Fibroblast of gingiva (primary cell): ENCODE measurements at regions not wholly inside any gene's neighbourhood (a gene's known extent, or its start where the extent isn't known, plus 50 kb on each side); places are given as distances from the start of the nearest gene placed in this dataset.
"Not testable (repeated sequence)": the region's sequence is repeated elsewhere in the genome, so short reads cannot be mapped to it uniquely, and the experiment has no call there.

ENCODE experiments used
- DNase-seq: peaks from one replicate; pipeline ENCODE4 v3.0.0-alpha.2; 2011; ENCODE audit warnings: low read depth

DNA sequence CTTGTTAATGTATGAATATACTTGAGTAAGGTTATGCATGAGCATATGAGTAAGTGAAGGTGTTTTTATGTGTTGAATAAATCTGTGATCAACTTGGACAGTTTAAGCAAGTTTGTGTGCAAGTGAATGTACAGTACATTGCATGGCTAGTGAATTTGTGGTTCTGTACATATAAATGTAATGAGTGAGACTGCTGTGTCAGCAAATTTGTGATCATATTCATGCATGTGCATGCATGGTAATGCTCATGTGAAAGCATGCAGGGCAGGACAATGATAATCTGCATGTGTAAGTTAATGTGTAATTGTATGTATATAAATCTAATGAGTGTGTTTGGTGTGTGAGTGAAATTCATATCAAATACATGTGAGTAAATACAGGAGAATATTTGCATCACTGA is 188.5 kb downstream of the PWWP3B start:
- DNase-seq, result no peak

DNA sequence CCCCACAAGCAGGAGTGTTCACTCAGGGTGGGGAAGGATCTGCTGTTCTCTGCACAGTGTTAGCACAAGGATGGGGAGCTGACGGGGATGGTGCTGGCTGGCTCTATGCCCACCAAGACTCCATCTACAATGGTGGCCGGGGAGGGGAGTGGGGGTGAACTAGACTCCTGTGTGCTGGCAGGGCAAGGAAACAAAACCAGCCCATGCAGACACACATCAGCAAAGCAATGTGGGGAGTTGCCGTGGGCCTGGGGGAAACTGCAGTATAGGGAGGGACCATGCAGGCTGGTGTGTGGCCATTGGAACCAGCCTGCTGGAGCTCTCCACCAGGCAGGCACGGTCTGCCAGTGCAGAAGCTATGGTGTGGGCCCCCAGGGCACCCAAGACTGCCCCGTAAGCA is 195.1 kb downstream of the PWWP3B start:
- no peak for DNase-seq

DNA sequence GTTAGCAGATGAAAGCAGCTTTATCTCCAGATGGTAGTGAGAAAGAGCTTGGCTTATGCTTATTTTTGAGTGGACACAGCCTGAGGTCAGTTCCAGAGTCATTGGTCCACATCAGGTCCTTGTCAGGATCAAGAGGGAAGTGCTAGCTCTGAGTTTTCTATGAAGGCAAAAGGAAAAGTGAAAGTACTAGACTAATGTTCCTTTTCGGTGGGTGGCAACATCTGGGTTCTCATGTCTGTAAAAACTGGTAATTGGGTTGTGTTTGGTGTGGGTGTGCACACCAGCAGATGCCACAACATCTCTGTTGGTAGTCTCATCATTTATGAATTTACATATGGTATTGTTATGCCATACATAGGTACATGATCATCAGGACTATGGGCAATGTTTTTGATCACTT is 210.5 kb downstream of the PWWP3B start:
- DNase-seq, result no peak

DNA sequence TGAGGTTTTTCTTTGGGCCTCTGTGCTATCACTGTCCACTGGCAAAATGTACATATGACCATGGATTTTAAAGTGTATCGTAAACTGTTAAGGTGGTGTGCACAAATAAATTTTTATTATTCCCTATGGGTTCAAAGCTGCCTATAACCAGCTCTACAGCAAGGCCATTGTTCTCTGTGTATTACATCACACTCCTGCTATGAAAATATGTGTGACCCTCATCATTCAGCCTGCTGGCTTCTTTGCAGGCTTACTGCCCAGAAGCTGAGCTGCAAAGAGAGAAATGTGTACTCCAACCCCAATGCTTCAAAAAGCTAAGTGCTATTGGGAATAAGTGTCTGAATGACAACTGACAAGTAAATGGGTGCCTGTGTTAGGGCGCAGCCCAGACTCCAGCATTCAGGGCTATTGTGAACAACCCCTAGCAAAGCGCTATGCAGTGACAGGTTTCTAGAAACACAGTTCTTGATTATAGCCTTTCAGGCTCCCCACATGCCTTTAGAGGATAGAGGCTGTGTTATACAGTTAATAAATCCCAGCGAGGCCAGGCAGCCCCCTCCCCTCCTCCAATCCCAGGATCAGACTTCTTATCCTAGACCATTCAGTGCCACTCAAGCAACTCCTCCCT is 220.4 kb upstream of the RADX start:
- DNase-seq, result no peak

DNA sequence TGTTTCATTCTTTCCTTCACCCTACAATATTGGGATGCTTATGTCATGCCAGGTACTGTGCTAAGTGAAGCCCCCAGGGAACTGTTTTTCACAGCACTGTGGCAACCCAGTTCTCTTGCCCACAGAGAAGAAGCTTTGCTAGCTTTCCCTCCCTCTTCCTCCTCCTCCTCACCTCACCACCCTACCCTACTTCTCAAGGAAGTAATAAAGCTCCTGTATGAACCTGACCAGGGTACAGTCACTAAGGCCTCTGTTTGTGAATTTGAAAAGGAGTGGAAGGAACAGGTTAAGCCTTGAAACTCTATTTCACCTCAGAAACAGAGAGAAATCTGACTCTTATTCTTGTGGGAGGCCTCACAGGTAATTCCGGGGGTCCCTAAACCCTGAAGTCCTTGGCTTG is 219.4 kb upstream of the RADX start:
- DNase-seq, result no peak

- no peak for DNase-seq
Observed at GRCh38 chrX:106397788-106398538, 213.8 kb upstream of the RADX start.

DNA sequence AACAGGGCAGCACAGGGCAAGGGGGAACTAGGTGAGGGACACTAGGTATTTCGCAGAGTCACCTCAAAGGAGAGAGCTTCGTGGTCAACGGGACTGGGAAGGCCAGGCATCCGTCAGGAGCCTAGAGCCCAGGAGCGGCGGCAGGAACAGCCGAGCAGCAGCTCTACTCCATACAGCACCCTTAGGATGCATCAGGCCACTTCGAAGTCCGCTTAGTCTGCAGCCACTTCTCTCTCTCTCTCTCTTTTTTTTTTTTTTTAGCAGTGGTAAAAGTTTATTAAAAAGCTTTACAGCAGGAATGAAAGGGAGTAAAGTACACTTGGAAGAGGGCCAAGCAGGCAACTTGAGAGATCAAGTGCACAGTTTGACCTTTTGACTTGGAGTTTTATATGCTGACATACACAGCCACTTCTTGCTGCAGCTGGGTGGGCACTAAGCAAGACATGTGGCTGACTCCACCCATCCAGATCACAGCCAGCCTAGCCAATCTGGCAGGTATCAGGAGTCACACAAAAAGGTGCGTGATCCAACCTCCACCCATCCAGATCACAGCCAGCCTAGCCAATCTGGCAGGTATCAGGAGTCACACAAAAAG is 209.7 kb upstream of the RADX start:
- DNase-seq, result no peak

DNA sequence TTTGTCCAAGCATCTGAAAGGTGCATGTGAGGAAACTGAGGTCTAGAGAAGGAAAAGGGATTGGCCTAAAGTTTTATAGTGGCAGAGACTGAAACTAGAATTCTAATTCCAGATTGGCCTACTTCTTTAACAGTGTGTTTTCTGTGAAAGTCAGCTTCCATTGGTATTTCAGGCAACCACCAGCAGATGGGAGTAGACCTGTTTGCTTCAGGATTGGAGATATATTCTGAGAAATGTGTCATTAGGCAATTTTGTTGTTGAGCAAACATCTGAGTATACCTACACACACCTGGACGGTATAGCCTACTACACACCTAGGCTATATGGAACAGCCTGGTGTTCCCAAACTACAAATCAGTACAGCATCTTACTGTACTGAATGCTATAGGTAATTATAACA is 207.3 kb upstream of the RADX start:
- no peak for DNase-seq

DNA sequence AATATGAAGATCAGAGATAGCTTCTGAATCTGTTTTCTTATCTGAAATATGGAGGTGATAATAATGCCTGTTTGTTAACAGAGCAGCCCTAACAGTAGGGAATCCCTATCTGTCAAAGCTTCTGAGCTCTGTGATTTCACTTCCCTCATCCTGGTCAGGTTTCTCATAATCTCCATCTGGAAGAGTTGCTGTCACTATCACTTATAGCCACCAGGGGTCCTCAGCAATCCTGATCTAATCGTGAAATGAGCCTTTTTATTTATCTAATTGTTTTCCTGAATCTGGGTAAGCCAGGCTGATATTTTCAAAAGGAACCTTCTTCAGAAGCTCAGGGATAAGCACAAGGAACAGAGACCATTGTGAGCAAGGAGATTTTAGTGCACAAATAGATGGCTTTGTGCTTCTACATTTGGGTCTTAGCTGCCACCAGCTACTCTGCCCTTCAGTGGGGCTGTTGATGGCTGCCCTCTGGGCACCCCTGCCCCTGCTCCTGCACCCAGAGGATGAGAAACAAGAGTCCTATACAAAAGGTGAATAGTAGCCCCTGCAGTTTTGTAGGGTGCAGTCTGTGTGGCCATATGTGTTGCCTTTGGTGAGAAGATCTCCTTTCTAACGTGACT is 196.4 kb upstream of the RADX start:
- DNase-seq, result no peak

- DNase-seq, result no peak
Observed at GRCh38 chrX:106436691-106437090, 175.1 kb upstream of the RADX start.

- no peak for DNase-seq
Observed at GRCh38 chrX:106437407-106437806, 174.4 kb upstream of the RADX start.

- no peak for DNase-seq
Observed at GRCh38 chrX:106450405-106450804, 161.4 kb upstream of the RADX start.

DNA sequence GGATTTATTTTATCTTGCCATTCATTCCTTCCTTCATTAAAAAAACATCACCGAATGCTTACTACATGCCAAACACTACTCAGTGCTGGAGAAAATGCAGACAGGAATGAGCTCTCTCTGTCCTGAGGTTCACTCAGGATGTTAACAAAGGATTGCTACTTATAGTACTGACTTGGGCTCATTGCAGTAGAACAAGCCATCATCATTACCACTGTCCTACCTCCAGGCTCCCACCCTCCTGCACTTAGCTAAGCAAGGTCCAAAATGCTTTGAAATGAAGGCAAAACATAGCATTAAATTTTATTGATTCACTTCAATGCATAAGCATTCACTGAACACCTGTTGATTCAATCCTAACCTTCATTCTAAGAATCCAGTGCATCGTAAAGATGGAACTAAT is 159.8 kb upstream of the RADX start:
- no peak for DNase-seq

DNA sequence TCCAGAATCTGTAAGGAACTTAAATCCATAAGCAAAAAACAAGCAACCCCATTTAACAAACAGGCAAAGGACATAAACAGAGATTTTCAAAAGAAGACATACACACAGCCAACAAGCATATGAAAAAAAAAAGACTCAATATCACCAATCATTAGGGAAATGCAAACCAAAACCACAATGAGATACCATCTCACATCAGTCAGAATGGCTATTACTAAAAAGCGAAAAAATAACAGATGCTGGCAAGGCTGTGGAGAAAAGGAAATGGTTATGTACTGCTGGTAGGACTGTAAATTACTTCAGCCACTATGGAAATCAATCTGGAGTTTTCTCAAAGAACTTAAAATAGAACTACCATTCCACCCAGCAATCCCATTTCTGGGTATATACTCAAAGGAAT is 156.8 kb upstream of the RADX start:
- no peak for DNase-seq

DNA sequence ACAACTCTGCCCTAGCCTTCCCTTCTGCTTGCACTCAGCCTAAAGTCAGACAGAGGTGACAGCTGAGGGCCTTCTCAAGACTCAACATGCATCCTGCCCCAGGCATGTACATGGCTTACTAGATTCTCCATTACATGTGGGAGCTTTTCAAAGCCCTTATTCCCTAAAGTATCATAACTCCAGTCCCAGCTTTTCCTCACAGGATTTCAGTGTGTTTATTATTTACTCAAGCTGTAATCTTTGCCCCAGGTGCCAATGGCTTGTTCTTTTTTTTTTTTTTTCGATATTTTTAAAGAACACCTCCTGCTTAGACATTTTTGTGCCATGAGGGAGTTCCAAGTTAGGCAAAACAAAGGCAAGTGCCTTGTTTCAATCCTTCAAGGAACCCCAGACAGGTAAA is 154.0 kb upstream of the RADX start:
- DNase-seq, result no peak

DNA sequence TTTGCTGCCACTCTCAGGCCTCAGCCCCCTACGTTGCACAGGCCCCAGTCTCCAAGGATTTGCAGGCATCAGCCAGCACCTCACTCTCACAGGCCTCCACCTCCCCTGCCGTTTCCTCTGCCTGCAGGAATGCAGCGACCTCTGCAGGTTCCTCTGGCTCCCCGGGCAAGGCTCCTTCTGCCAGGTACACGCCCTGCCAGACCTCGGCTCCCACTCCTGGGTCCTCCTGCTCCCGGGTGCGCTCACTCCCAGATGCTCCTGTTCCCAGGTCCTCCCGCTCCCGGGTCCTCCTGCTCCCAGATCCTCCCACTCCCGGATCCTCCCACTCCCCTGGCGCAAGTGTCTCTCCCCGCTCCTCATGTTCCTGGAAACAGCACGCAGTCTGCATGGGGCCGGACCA is 144.4 kb upstream of the RADX start:
- DNase-seq, result no peak

GRCh38 chrX:106467943-106468342 is 143.8 kb upstream of the RADX start:
- no peak for DNase-seq

- no peak for DNase-seq
Observed at GRCh38 chrX:106468433-106468832, 143.3 kb upstream of the RADX start.

GRCh38 chrX:106479920-106480319 is 131.9 kb upstream of the RADX start:
- DNase-seq, result no peak

DNA sequence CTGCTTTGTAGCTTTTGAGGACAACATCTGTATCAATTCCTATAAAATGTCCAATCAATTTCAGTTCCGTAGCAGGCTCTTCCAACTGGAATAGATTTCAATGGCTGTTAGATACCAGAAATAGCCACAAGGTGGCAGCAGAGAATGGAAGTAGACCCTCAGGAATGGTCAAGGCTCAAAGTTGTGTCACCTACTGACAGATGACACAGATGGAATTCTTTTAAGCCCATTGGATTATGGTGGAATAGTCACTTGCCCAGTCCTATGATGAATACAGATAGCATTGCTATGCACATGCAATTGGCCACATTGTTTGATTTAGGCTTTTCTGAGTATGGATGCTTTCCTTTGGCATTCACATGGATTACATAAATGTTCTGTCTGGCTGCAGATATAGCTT is 130.4 kb upstream of the RADX start:
- peak; percentile 8 for DNase-seq

DNA sequence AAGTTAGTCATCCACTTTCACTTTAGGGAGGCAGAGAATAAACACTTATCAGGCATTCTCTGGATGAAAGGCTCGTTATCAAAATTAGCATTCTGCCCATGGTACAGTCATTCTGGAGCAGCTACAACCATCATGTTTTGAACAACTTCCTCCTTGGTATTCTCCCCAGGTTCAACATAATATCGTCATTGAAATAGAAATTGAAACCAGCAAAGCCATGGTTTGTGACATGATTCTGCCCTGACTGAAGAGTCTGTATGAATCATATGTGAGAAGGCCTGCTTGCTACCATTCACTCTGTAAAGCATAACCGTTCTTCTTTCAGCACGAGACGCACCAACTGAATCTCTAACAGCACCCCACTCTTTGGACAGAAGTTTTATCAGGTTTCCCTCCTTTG is 127.5 kb upstream of the RADX start:
- no peak for DNase-seq

DNA sequence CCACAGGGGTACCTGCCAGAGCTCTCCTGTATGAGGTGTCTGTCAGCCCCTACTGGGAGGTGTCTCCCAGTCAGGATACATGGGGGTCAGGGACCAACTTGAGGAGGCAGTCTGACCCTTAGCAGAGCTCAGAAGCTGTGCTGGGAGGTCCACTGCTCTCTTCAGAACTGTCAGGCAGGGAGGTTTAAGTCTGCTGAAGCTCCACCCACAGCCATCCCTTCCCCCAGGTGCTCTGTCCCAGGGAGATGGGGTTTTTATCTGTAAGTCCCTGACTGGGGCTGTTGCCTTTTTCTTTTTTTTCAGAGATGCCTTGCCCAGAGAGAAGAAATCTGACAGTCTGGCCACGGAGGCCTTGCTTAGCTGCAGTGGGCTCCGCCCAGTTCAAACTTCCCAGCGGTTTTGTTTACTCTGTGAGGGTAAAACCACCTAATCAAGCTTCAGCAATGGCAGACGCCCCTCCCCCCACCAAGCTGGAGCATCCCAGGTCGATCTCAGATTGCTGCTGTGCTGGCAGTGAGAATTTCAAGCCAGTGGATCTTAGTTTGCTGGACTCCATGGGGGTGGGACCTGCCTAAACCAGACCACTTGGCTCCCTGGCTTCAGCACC is 118.5 kb upstream of the RADX start:
- not testable (repeated sequence) for DNase-seq

- DNase-seq, result no peak
Observed at GRCh38 chrX:106499473-106499872, 112.3 kb upstream of the RADX start.
